OCI-LY7 (cell line): ENCODE measurements at regions not wholly inside any gene's neighbourhood (a gene's known extent, or its start where the extent isn't known, plus 50 kb on each side); places are given as distances from the start of the nearest gene placed in this dataset.

Source experiments
- CTCF ChIP-seq: fragments of 200-600 bp; sonication (generic); conservative IDR thresholded peaks from 2 replicates; pipeline ENCODE4 v1.5.1; 2014; ENCODE audit warnings: mild to moderate bottlenecking, antibody characterized with exemption, low read length, moderate library complexity, mixed read lengths
- EZH2phosphoT487 ChIP-seq: fragments of 200-600 bp; sonication (generic); IDR thresholded peaks from 2 replicates; pipeline ENCODE4 v1.6.1; 2018; ENCODE audit warnings: low read depth, borderline replicate concordance, mild to moderate bottlenecking, mixed run types, antibody characterized with exemption, low read length, moderate library complexity, mixed read lengths

GRCh38 chr10:61825001-61825400 lies 76.5 kb upstream of the ARID5B start:
- TF ChIP-seq CTCF (no peak), EZH2phosphoT487 (no peak)
